Ishikawa (cell line): ENCODE measurements at regions not wholly inside any gene's neighbourhood (a gene's known extent, or its start where the extent isn't known, plus 50 kb on each side); places are given as distances from the start of the nearest gene placed in this dataset.

Source experiments
- CEBPB ChIP-seq: IDR thresholded peaks from 2 replicates; pipeline ENCODE4 v1.6.1; 2012
- CREB1 ChIP-seq: IDR thresholded peaks from 2 replicates; pipeline ENCODE4 v1.6.1; 2012; ENCODE audit warnings: low read depth
- EGR1 ChIP-seq: IDR thresholded peaks from 2 replicates; pipeline ENCODE4 v1.6.1; 2012
- EP300 ChIP-seq: IDR thresholded peaks from 2 replicates; pipeline ENCODE4 v1.6.1; 2012; ENCODE audit warnings: borderline replicate concordance
- FOXM1 ChIP-seq: IDR thresholded peaks from 2 replicates; pipeline ENCODE4 v1.6.1; 2012; ENCODE audit warnings: low read depth, borderline replicate concordance
- MAX ChIP-seq: IDR thresholded peaks from 2 replicates; pipeline ENCODE4 v1.6.1; 2012
- NFIC ChIP-seq: IDR thresholded peaks from 2 replicates; pipeline ENCODE4 v1.6.1; 2012
- RAD21 ChIP-seq: IDR thresholded peaks from 2 replicates; pipeline ENCODE4 v1.6.1; 2012; ENCODE audit warnings: low read depth
- REST ChIP-seq: IDR thresholded peaks from 2 replicates; pipeline ENCODE4 v1.6.1; 2012; ENCODE audit warnings: low read depth, mild to moderate bottlenecking
- TAF1 ChIP-seq: IDR thresholded peaks from 2 replicates; pipeline ENCODE4 v1.6.1; 2012; ENCODE audit warnings: low read depth, mild to moderate bottlenecking
- TCF12 ChIP-seq: IDR thresholded peaks from 2 replicates; pipeline ENCODE4 v1.6.1; 2012; ENCODE audit warnings: low read depth
- TEAD4 ChIP-seq: IDR thresholded peaks from 2 replicates; pipeline ENCODE4 v1.6.1; 2012
- USF1 ChIP-seq: IDR thresholded peaks from 2 replicates; pipeline ENCODE4 v1.6.1; 2012
- YY1 ChIP-seq: IDR thresholded peaks from 2 replicates; pipeline ENCODE4 v1.6.1; 2012; ENCODE audit warnings: low read depth
- ZBTB7A ChIP-seq: IDR thresholded peaks from 2 replicates; pipeline ENCODE4 v1.6.1; 2012; ENCODE audit warnings: low read depth

GRCh38 chr18:55861266-55861665 lies 273.3 kb upstream of the TCF4 start:
- TF ChIP-seq NFIC (no peak), TAF1 (no peak), RAD21 (peak; percentile 45)

- 0 out of 2 replicates have a peak, but pooled peaks have one; percentile 39 for TF ChIP-seq TEAD4
- no peak for TF ChIP-seq REST
Measured at GRCh38 chr18:55858661-55859515, 270.9 kb upstream of the TCF4 start.

- TF ChIP-seq YY1: no peak
- TF ChIP-seq TCF12: no peak
- TF ChIP-seq EGR1: no peak
- TF ChIP-seq USF1: no peak
- TF ChIP-seq REST: no peak
- no peak for TF ChIP-seq RAD21
- no peak for TF ChIP-seq FOXM1
- no peak for TF ChIP-seq ZBTB7A
- TF ChIP-seq MAX: no peak
- TF ChIP-seq CREB1: no peak
Measured at GRCh38 chr18:55857956-55858355, 270.0 kb upstream of the TCF4 start.

GRCh38 chr18:55857409-55857808 lies 269.4 kb upstream of the TCF4 start:
- TF ChIP-seq EP300 (no peak), FOXM1 (no peak), YY1 (no peak), TEAD4 (no peak)

- TF ChIP-seq REST (no peak), CEBPB (no peak)
Measured at GRCh38 chr18:55856679-55857078, 268.7 kb upstream of the TCF4 start.

GRCh38 chr18:55856229-55856628 lies 268.2 kb upstream of the TCF4 start:
- TF ChIP-seq RAD21 (no peak), TCF12 (no peak), FOXM1 (no peak), EGR1 (no peak), MAX (no peak), TEAD4 (peak; percentile 44; the same call in 1 of the 2 replicates)
